ENCODE measurements at regions not wholly inside any gene's neighbourhood (a gene's known extent, or its start where the extent isn't known, plus 50 kb on each side); places are given as distances from the start of the nearest gene placed in this dataset.

- no peak for DNase-seq (ENCODE audit: low read depth in 2 of 2)
- peak overlapping the region; percentile 54 for H2AFZ ChIP-seq (ENCODE audit: low read length)
- H3K27ac ChIP-seq (ENCODE audit: insufficient read depth, low read length), result no peak overlapping the region
- no peak for TF ChIP-seq CTCF (conservative IDR thresholded peaks at IDR 0.05 in 1 of 2, IDR thresholded peaks at IDR 0.05 in 1 of 2; ENCODE audit: low read depth in 1 of 2, low read length in 2 of 2)
- TF ChIP-seq EZH2 (IDR thresholded peaks at IDR 0.05; ENCODE audit: low read length, missing control alignments), result no peak
- no peaks in the 10 kb centered on the region for H3K4me1 ChIP-seq (ENCODE audit: control insufficient read depth, extremely low read depth, insufficient read depth, low read length)
- H3K27me3 ChIP-seq (ENCODE audit: control insufficient read depth, insufficient read depth, low read length), result no peaks in the 10 kb centered on the region
- no peaks in the 10 kb centered on the region for H3K79me2 ChIP-seq (ENCODE audit: control insufficient read depth, insufficient read depth, low read length)
- H3K9ac ChIP-seq (ENCODE audit: insufficient read depth, low read length), result no peak overlapping the region
- H3K4me2 ChIP-seq (ENCODE audit: extremely low read depth, insufficient read depth, low read length), result peak overlapping the region; percentile 29
- no peaks in the 10 kb centered on the region for H4K20me1 ChIP-seq (ENCODE audit: control insufficient read depth, extremely low read depth, insufficient read depth, low read length)
- no peaks in the 10 kb centered on the region for H3K36me3 ChIP-seq (ENCODE audit: control insufficient read depth, insufficient read depth, low read length)
- no peaks in the 10 kb centered on the region for H3K9me3 ChIP-seq (ENCODE audit: control insufficient read depth, insufficient read depth, low read depth, low read length)
- no peak overlapping the region for H3K4me3 ChIP-seq (replicated peaks in 1 of 4; ENCODE audit: control extremely low read depth in 1 of 4, insufficient read depth in 1 of 4, low read depth in 3 of 4, low read length in 4 of 4)
Observed at GRCh38 chr18:11259469-11260150, 110.2 kb upstream of the PIEZO2 start.

GRCh38 chr18:11258039-11258610, 108.8 kb upstream of the PIEZO2 start:
- no peak overlapping the region for H2AFZ ChIP-seq (ENCODE audit: low read length)
- H3K9me3 ChIP-seq (ENCODE audit: control insufficient read depth, insufficient read depth, low read depth, low read length), result no peaks in the 10 kb centered on the region
- H3K79me2 ChIP-seq (ENCODE audit: control insufficient read depth, insufficient read depth, low read length), result no peaks in the 10 kb centered on the region
- no peaks in the 10 kb centered on the region for H3K36me3 ChIP-seq (ENCODE audit: control insufficient read depth, insufficient read depth, low read length)
- no peak overlapping the region for H3K9ac ChIP-seq (ENCODE audit: insufficient read depth, low read length)
- H3K4me1 ChIP-seq (ENCODE audit: control insufficient read depth, extremely low read depth, insufficient read depth, low read length), result no peaks in the 10 kb centered on the region
- no peak overlapping the region for H3K4me3 ChIP-seq (replicated peaks in 1 of 4; ENCODE audit: control extremely low read depth in 1 of 4, insufficient read depth in 1 of 4, low read depth in 3 of 4, low read length in 4 of 4)
- H3K4me2 ChIP-seq (ENCODE audit: extremely low read depth, insufficient read depth, low read length), result no peak overlapping the region
- no peak overlapping the region for H3K27ac ChIP-seq (ENCODE audit: insufficient read depth, low read length)
- DNase-seq (ENCODE audit: low read depth in 2 of 2), result no peak
- no peaks in the 10 kb centered on the region for H3K27me3 ChIP-seq (ENCODE audit: control insufficient read depth, insufficient read depth, low read length)
- no peaks in the 10 kb centered on the region for H4K20me1 ChIP-seq (ENCODE audit: control insufficient read depth, extremely low read depth, insufficient read depth, low read length)
- TF ChIP-seq CTCF (conservative IDR thresholded peaks at IDR 0.05 in 1 of 2, IDR thresholded peaks at IDR 0.05 in 1 of 2; ENCODE audit: low read depth in 1 of 2, low read length in 2 of 2) (no peak), EZH2 (IDR thresholded peaks at IDR 0.05; ENCODE audit: low read length, missing control alignments) (no peak)

GRCh38 chr18:11256251-11256650, 106.9 kb upstream of the PIEZO2 start:
- H3K27me3 ChIP-seq (ENCODE audit: control insufficient read depth, insufficient read depth, low read length), result no peaks in the 10 kb centered on the region
- no peak overlapping the region for H3K9ac ChIP-seq (ENCODE audit: insufficient read depth, low read length)
- H3K4me2 ChIP-seq (ENCODE audit: extremely low read depth, insufficient read depth, low read length), result no peak overlapping the region
- H3K9me3 ChIP-seq (ENCODE audit: control insufficient read depth, insufficient read depth, low read depth, low read length), result no peaks in the 10 kb centered on the region
- no peak for DNase-seq (ENCODE audit: low read depth in 2 of 2)
- H2AFZ ChIP-seq (ENCODE audit: low read length), result no peak overlapping the region
- no peak overlapping the region for H3K4me3 ChIP-seq (replicated peaks in 1 of 4; ENCODE audit: control extremely low read depth in 1 of 4, insufficient read depth in 1 of 4, low read depth in 3 of 4, low read length in 4 of 4)
- H3K27ac ChIP-seq (ENCODE audit: insufficient read depth, low read length), result no peak overlapping the region
- H3K79me2 ChIP-seq (ENCODE audit: control insufficient read depth, insufficient read depth, low read length), result no peaks in the 10 kb centered on the region
- no peaks in the 10 kb centered on the region for H3K36me3 ChIP-seq (ENCODE audit: control insufficient read depth, insufficient read depth, low read length)
- TF ChIP-seq CTCF (conservative IDR thresholded peaks at IDR 0.05 in 1 of 2, IDR thresholded peaks at IDR 0.05 in 1 of 2; ENCODE audit: low read depth in 1 of 2, low read length in 2 of 2) (no peak), EZH2 (IDR thresholded peaks at IDR 0.05; ENCODE audit: low read length, missing control alignments) (no peak)
- no peaks in the 10 kb centered on the region for H3K4me1 ChIP-seq (ENCODE audit: control insufficient read depth, extremely low read depth, insufficient read depth, low read length)
- H4K20me1 ChIP-seq (ENCODE audit: control insufficient read depth, extremely low read depth, insufficient read depth, low read length), result no peaks in the 10 kb centered on the region
